ENCODE measurements at regions not wholly inside any gene's neighbourhood (a gene's known extent, or its start where the extent isn't known, plus 50 kb on each side); places are given as distances from the start of the nearest gene placed in this dataset.
"Not testable (repeated sequence)": the region's sequence is repeated elsewhere in the genome, so short reads cannot be mapped to it uniquely, and the experiment has no call there.

DNA sequence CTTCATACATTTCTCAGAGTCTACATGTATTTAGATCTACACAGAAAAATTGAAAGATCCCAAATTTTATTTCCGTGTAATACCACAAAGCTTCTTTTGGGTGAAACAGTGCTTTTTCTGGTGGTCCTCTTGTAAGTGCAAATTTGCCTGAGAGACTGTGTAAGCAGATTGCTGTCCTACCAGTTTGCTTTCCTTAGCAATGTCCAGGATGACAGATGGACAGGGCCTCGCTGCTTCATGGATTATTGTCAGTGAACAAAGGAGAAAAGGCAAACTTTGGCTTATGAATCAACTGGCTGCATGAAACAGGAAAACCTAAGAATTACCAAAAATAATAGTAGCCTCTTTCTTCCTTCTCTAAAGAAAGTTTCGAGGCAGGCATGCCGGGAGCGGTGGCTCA is 82.6 kb upstream of the UBE2E1 start:
- Histone ChIP-seq H2AFZ (ENCODE audit: low read length) (no peak overlapping the region), H3K27ac (ENCODE audit: low read depth, low read length) (no peak overlapping the region), H3K4me1 (ENCODE audit: insufficient read depth, low read length) (peaks cover under 1% of the 10 kb centered on the region), H3K4me3 (ENCODE audit: insufficient read depth, low read length) (no peak overlapping the region), H3K4me2 (ENCODE audit: insufficient read depth, low read length) (no peak overlapping the region), H3K79me2 (ENCODE audit: insufficient read depth, low read length) (no peaks in the 10 kb centered on the region), H4K20me1 (ENCODE audit: insufficient read depth, low read length) (no peaks in the 10 kb centered on the region), H3K27me3 (ENCODE audit: insufficient read depth, low read length) (no peaks in the 10 kb centered on the region), H3K9me3 (ENCODE audit: low read depth, low read length) (no peaks in the 10 kb centered on the region), H3K36me3 (ENCODE audit: insufficient read depth, low read length) (no peaks in the 10 kb centered on the region)
- DNase-seq (ENCODE audit: insufficient read length, low spot score, missing footprints), result no peak
- TF ChIP-seq, protein P1, sequence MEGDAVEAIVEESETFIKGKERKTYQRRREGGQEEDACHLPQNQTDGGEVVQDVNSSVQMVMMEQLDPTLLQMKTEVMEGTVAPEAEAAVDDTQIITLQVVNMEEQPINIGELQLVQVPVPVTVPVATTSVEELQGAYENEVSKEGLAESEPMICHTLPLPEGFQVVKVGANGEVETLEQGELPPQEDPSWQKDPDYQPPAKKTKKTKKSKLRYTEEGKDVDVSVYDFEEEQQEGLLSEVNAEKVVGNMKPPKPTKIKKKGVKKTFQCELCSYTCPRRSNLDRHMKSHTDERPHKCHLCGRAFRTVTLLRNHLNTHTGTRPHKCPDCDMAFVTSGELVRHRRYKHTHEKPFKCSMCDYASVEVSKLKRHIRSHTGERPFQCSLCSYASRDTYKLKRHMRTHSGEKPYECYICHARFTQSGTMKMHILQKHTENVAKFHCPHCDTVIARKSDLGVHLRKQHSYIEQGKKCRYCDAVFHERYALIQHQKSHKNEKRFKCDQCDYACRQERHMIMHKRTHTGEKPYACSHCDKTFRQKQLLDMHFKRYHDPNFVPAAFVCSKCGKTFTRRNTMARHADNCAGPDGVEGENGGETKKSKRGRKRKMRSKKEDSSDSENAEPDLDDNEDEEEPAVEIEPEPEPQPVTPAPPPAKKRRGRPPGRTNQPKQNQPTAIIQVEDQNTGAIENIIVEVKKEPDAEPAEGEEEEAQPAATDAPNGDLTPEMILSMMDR (IDR thresholded peaks at IDR 0.05; ENCODE audit: extremely low read depth, low read depth, low read length), result no peak

DNA sequence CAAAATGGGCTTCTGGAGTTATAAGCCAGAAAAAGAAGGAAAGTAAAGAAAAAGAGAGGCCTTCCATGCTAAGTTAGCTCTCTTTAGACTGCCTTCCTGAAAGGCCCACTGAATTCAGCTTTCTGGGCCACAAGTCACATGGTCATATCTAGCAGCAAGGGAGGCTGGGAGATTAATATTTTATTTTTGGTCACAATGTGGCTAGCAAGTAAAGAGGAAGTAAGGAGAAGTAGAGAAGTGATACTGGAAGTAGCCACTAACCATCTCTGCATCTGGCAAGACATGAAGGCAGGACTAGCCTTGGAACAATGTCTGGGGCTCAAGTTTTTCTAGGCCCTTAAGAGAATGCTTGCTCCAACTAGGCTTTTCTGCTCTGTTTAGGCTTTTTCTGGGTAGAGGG is 81.8 kb upstream of the UBE2E1 start:
- DNase-seq (ENCODE audit: insufficient read length, low spot score, missing footprints), result no peak
- Histone ChIP-seq H3K27me3 (ENCODE audit: insufficient read depth, low read length) (no peaks in the 10 kb centered on the region), H3K9me3 (ENCODE audit: low read depth, low read length) (no peaks in the 10 kb centered on the region), H3K79me2 (ENCODE audit: insufficient read depth, low read length) (no peaks in the 10 kb centered on the region), H3K36me3 (ENCODE audit: insufficient read depth, low read length) (no peaks in the 10 kb centered on the region), H3K4me2 (ENCODE audit: insufficient read depth, low read length) (no peak overlapping the region), H3K4me1 (ENCODE audit: insufficient read depth, low read length) (peaks cover 7% of the 10 kb centered on the region), H3K4me3 (ENCODE audit: insufficient read depth, low read length) (no peak overlapping the region), H2AFZ (ENCODE audit: low read length) (no peak overlapping the region), H4K20me1 (ENCODE audit: insufficient read depth, low read length) (no peaks in the 10 kb centered on the region), H3K27ac (ENCODE audit: low read depth, low read length) (no peak overlapping the region)
- TF ChIP-seq, protein P1 (IDR thresholded peaks at IDR 0.05; ENCODE audit: extremely low read depth, low read depth, low read length), result no peak

DNA sequence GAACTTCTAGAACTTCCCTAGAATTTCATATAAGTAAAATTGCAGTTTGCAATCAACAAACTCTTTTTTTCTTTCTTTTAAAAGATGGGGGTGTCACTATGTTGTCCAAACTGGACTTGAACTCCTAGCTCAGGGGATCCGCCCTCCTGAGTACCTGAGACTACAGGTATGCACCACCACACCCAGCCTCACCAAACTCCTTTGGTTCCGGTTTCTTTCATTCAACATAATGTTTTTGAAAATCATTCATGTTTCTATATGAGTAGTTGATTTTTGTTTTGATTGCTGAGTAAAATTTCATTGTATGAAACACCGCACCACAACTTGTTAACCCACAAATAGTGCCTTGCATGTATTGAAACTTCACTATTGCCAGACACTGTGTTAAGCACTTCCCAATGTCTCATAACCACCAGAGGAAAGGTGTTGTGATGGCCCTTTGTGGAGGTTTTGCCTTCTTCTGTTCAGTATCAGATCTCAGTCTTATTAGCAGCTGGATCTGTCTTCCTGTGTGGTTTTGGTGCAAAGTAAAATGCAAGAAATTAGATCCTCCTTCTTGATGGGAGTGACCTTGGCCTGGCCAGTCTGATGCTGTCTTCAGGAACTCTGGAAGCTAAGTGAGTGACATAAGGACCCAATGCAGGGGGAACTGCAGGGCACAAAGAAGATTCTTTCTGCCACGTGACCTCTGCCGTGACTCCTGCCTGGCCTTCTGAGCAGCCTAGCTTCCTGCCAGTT is 78.8 kb upstream of the UBE2E1 start:
- no peak for DNase-seq (ENCODE audit: insufficient read length, low spot score, missing footprints)
- TF ChIP-seq, protein P1 (IDR thresholded peaks at IDR 0.05; ENCODE audit: extremely low read depth, low read depth, low read length), result no peak
- H3K36me3 ChIP-seq (ENCODE audit: insufficient read depth, low read length), result no peaks in the 10 kb centered on the region

DNA sequence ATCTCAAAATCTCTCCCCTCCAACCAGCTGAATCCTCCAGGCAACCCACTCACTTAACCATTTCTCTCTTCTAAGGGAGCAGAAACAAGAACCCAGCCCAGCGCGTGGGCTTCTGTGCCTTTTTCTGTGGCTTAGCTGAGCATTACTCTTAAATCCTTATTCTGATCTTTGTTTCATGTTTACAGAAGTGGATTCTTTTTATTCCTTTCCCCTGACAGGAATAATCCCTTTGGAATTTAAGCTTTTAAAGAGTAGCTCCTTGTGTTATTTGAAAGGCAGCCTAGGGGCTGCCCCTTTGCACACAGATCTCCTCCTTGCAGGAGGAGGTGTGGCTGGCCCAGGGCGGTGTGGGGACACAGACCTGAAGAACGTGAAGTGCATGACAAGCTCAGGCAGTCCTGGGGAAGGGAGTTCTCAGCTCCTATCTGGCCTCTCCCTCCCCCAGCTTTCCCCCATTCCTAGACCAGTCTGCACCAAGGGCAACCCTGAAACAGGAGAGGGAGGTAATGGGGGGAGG is 77.1 kb upstream of the UBE2E1 start:
- no peaks in the 10 kb centered on the region for H4K20me1 ChIP-seq (ENCODE audit: insufficient read depth, low read length)
- H3K27me3 ChIP-seq (ENCODE audit: insufficient read depth, low read length), result no peaks in the 10 kb centered on the region
- TF ChIP-seq, protein P1 (IDR thresholded peaks at IDR 0.05; ENCODE audit: extremely low read depth, low read depth, low read length), result no peak
- H3K27ac ChIP-seq (ENCODE audit: low read depth, low read length), result no peak overlapping the region
- peaks cover 7% of the 10 kb centered on the region for H3K4me1 ChIP-seq (ENCODE audit: insufficient read depth, low read length)
- no peak overlapping the region for H2AFZ ChIP-seq (ENCODE audit: low read length)
- no peaks in the 10 kb centered on the region for H3K79me2 ChIP-seq (ENCODE audit: insufficient read depth, low read length)
- H3K4me3 ChIP-seq (ENCODE audit: insufficient read depth, low read length), result no peak overlapping the region
- H3K4me2 ChIP-seq (ENCODE audit: insufficient read depth, low read length), result peak overlapping the region; percentile 7
- no peaks in the 10 kb centered on the region for H3K36me3 ChIP-seq (ENCODE audit: insufficient read depth, low read length)
- peak; percentile 61 for DNase-seq (ENCODE audit: insufficient read length, low spot score, missing footprints)
- H3K9me3 ChIP-seq (ENCODE audit: low read depth, low read length), result no peaks in the 10 kb centered on the region

More for the DNA sequence above, 78.8 kb upstream of the UBE2E1 start:
- no peaks in the 10 kb centered on the region for H4K20me1 ChIP-seq (ENCODE audit: insufficient read depth, low read length)
- H3K4me1 ChIP-seq (ENCODE audit: insufficient read depth, low read length), result peaks cover 7% of the 10 kb centered on the region
- H3K9me3 ChIP-seq (ENCODE audit: low read depth, low read length), result no peaks in the 10 kb centered on the region
- no peak overlapping the region for H3K4me3 ChIP-seq (ENCODE audit: insufficient read depth, low read length)
- no peaks in the 10 kb centered on the region for H3K27me3 ChIP-seq (ENCODE audit: insufficient read depth, low read length)
- H3K27ac ChIP-seq (ENCODE audit: low read depth, low read length), result no peak overlapping the region
- H2AFZ ChIP-seq (ENCODE audit: low read length), result no peak overlapping the region
- no peak overlapping the region for H3K4me2 ChIP-seq (ENCODE audit: insufficient read depth, low read length)
- no peaks in the 10 kb centered on the region for H3K79me2 ChIP-seq (ENCODE audit: insufficient read depth, low read length)

DNA sequence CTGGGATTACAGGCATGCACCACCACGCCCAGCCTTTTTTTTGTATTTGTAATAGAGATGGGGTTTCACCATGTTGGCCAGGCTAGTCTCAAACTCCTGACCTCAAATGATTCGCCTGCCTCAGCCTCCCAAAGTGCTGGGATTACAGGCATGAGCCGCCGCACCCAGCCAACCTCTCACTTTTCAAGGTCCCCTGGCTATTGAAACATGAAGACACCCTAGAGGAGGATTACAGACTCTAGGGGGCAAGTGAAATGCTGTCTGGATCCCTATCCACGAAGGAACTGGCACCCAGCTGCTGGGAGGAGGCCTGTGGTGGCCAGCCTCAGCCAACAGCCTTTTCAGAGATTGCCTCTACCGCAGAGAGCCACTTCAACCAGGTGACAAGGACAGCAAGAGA is 76.4 kb upstream of the UBE2E1 start:
- H3K4me1 ChIP-seq (ENCODE audit: insufficient read depth, low read length); DNase-seq (ENCODE audit: insufficient read length, low spot score, missing footprints); H3K4me3 ChIP-seq (ENCODE audit: insufficient read depth, low read length); H3K9me3 ChIP-seq (ENCODE audit: low read depth, low read length); H3K27me3 ChIP-seq (ENCODE audit: insufficient read depth, low read length); H2AFZ ChIP-seq (ENCODE audit: low read length); H3K36me3 ChIP-seq (ENCODE audit: insufficient read depth, low read length); H3K4me2 ChIP-seq (ENCODE audit: insufficient read depth, low read length); H3K27ac ChIP-seq (ENCODE audit: low read depth, low read length); H4K20me1 ChIP-seq (ENCODE audit: insufficient read depth, low read length); H3K79me2 ChIP-seq (ENCODE audit: insufficient read depth, low read length): not testable (repeated sequence)

All from osteoblast (primary cell).